HG02981 (cell line): ENCODE measurements at regions not wholly inside any gene's neighbourhood (a gene's known extent, or its start where the extent isn't known, plus 50 kb on each side); places are given as distances from the start of the nearest gene placed in this dataset.

Experiments
- ATAC-seq: cut with Tn5 transposase; IDR thresholded peaks from one replicate; pipeline ENCODE4 v1.9.1; 2021; ENCODE audit warnings: mild to moderate bottlenecking, moderate library complexity; ENCODE audit not compliant: unreplicated experiment

DNA sequence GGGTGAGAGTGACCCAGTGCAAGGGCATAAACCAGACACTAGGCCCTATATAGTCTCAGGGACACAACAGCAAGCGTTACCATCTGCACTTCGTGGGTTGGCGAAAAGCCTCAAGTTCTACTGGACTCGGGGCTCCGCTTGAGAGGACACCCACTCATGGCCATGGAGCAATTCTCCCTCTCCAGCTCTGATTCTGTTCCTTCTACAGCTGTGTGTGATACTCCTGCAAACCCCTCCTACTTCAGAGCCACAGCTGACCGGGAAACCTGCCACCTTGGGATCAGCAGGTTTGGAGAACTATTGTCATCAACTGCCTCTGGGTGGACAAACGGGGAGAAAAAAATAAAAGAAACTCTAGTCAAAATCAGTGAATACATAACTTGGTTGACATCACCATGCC, 306.9 kb downstream of the FGFR2 start:
- ATAC-seq: no peak

DNA sequence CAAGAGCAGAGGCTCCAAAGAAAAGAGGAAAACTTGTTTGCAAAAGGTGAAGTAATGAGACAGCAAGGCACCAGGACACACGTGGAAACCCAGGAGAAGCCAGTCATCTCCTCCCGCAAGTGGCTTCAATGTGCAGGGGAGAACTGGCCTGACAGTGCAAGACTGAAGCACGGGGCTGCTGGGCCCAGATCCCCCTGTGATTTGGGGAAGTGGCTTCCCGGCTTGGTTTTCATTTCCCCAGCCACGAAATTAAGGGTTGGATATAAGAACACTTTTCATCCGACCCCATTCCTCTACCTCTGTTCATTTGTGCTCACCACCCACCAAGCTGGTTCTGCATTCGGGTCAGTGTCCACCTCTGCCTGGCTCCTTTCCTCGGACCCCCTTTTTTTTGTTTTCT, 306.4 kb downstream of the FGFR2 start:
- ATAC-seq: no peak

DNA sequence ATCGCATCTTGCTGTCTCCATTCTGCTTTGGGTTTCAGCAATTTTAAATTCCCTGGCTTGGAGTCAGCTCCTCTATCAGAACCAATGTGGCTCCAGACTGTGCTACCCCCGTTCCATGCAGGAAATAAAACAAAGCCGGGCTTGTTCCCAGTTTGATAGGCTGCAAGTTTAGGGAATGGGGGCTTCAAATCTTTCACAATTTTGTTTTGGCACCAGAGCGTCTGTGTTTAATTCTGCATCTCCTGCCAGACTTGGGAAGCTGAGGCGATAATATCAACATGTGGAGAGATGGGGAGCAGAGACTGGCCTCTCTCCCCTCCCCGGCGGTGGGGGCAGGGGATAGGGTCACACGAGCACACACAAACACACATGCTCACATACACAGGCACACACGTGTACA, 305.9 kb downstream of the FGFR2 start:
- ATAC-seq: no peak

DNA sequence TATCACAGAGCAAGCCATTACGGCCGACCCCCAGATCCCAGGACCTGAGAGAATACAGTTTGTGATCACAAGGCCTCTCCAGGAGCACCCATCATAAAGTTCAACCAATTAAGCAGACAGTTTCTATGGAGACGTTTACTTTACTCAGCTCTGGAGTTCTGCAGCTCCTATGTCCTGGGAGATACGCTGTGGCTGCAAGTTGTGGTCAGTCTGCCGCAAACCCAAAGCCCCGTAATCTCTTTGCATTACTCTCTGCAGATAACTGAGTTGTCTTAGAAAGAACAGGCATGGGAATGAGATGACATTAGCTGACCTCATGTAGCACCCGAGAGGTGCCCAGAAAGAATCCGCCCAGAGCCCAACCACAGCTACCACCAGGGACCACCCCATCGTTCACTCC, 305.1 kb downstream of the FGFR2 start:
- no peak for ATAC-seq

DNA sequence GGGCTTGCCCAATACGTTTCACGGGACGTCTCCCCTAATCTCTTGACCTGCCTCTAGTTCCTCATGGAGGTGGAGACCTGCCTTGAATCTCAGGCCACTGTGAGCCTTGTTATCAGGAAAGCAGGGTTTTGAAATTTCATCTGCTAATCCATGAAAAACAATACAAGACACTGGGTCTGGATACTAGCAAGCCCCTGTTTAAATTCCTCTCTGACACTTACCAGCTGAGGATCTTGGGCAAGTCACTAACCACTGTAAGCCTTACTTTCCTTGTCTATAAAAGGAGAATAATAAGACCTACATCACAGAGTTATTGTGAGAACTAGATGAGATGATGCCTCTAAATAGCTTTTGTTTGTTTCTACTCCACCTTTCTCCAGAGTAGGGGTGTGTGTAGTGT, 303.6 kb downstream of the FGFR2 start:
- ATAC-seq: no peak

DNA sequence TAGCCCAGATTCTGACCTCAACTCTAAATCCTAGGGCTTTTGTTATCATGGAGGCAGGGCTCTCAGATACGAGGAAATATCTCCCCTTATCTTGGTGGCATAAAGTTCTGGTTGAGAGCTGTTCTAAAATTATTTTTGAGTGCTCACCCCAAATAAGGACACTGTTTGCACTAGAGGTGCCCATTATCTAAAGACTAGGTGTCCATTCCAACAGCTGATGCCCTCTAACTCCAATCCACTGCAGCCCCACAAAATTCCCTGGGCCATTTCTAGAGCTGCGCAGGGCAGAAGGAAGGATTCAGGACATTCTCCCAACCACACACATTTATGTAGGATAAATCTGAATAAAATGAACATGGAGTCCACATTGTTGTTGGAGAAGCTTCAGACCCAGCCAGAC, 301.9 kb downstream of the FGFR2 start:
- ATAC-seq: no peak

DNA sequence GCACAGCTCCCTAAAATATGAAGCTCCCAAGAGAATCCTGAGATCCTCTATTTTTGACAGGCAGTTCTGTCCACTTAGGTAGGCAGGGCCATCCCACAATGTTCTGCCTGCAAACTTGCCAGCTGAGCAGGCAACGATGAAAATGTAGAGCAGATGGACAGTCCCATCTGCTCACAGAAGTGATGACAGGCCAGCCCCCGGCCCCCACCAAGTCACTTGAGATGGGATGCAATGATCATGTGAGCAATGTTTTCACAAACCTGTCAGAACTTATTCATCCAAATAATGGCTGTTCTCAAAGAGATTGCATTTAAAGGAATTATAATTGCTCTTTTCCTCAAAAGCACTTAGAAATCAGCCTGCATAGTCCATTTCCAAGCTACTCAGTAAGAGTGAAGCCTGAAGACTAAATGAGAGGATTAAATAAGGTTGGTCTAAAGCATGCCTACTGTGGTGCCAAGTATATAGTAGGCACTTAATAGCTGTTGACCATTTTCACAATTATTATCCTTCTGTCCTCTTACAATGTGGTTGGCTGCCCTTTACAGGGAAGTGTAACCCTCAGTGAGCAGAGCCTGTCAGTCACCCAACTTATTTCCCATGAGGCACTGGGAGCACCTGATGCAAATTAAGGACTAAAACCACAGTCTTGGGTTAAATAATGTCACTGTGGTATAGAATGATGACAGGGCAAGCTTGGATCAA, 301.2 kb downstream of the FGFR2 start:
- ATAC-seq: no peak

DNA sequence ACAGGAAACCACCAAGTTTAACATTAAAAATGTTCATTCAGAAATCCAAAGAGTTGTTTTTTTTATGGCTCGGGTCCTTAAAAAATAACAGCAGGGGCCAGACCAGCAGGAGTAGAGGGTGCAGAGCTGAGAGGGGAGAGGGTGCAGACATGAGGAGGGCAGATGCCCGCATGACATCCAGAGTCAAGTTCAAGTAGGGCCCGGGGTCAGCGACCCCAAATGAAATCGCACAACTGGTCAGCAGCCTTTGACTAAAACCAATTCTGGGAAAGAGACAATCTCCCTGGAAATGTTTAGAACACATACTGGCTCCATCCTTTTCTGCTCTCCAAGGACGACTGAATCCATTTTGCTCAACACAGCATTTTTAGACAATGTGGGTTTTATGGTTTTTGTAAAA, 297.5 kb downstream of the FGFR2 start:
- no peak for ATAC-seq

DNA sequence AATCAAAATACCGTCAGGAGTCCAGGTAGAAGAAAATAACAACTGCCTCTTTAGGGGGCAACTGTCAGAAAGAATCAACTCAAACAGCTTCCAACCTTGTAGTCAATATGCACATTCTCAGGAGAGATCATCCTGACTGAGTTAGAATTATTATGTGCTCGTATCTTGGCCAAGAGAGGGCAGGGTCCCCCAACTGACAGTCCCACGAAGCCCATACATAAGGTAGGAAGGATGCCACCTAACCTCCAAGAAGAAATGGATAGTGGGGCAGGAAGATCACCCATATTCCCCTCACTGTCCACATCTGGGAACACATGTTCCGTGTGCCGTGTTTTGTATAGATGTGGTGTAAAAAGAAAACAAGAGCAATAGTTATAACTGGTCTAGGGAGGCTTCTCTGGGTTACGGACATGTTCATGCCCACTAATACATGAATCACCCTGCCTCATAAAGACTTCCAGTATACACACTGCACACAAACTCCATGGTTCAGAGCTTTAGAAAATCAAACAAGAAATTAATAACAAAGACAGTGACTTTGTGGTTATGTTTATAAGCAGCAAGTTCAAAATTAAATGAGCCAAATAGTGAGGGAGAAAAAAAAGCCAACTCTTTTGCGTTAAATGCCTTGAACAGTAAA, 295.6 kb downstream of the FGFR2 start:
- ATAC-seq: no peak

DNA sequence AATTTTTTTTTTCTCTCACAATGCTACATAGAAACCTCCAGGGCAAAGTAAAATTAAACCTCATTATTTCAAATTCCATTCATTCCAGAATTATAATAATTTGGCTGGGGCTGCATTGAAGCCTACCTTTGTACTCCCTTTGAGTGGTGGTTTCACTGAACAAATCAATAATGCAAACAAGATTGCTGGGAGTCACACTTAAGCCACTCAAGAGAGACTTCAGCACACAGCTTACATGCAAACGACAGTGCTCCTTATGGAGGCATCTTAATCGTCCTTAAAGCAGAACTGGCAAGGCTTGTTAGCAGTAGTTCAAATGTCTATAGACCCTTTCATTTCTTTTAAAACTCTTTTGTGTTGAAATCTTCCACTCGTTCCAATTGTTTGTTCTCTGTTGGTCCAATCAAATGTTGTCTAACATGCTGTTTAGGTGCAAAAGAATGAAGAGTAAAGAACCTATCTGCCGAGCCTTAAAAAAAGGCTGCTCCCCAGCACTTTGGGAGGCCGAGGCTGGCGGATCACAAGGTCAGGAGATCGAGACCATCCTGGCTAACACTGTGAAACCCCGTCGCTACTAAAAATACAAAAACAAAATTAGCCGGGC, 294.9 kb downstream of the FGFR2 start:
- ATAC-seq: no peak

DNA sequence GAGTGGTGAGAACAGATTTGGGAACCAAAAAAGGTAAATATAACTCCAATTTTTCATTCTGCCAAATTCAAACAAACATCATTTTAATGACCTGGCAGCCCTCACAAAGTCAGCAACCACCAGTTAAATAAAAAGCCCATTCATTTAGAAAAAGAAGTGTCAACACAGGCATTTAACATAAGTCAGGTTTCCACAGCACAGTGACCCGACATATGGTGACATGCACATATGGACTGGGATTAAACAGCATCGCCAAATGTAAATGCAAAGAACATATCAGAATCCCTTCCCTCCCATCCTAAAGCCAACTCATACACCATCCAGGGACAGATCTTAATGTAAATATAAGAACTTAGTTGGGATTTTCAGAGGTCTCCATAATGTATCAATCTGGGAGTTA, 293.2 kb downstream of the FGFR2 start:
- ATAC-seq: no peak

DNA sequence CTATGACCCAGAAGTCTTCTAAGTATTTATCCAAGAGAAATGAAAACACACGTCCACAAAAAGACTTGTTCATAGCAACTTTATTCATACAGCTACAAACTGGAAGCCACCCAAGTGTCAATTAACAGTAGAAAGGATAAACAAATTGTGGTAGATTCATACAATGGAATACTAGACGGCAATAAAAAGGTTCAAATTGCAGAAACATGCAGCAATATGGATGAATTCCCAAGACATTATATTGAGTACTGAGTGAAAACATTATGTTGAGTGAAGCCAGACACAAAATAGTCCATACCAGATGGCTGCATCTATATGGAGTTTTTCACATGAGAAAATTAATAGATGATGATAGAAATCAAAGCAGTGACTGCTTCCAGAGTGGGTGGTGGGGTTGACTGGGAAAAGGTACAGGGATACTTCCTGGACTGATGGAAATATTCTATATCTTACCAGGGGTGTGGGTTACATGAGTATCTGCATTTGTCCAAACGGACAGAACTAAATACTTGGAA, 292.0 kb downstream of the FGFR2 start:
- no peak for ATAC-seq

DNA sequence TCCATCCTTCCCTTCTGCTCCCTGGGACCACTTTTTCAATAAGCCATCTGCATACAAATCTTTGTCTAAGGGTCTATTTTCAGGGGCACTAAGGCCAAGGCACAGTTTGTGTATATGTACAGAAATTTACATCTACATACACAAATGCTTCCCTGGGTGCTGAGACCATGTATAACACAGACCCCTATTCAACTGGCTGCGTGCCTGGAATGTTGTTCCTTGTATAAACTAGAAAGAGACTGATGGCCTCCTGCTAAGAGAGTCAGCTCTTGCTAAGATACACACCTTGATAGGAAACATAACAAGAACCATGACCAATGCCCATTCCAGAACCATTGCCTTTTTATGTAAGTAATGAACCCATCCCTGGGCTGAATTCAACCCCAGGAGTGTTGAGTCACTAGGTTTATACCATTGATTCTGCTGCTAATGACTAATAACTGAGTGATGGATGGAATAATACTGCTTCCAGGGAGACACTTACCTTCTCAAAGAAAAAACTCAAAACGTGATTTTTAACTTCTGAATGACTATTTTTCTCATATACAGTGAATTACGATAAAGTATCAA, 290.7 kb downstream of the FGFR2 start:
- no peak for ATAC-seq

DNA sequence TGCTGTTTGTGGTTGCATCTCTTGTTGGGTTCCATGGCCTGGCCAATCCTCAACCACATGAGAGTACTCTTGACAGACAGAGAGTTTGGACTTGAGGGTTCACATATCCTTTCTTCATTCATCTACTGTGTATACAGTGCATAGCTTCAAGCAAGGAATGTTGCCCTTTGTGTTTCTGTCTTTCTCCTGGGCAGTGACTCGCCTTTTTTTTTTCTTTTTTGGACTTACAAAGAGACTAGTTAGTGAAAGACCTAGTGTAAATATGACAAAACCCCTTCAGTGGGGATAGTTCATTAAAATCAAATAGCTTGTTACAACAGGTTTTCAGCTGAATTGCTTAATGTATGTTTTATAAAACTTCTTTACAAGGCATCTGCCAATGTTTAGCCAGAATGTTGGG, 290.2 kb downstream of the FGFR2 start:
- no peak for ATAC-seq

DNA sequence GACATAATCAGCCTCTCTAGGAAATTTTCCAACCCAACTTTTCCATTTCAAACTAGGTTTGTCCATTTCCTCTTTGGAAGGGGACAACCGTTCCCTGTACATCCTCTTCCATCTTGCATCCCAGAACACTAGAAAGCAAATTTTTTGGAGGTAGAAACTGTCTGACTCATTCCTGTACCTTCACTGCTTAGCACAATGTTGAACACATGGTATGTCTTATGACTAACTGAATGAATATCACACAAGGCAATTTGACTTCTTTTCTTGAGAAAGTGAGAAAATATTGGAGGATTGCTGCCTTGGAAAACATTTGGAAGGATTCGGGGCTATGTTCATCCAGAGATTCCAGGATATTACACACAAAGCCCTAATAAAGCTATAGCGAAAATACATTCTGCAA, 289.1 kb downstream of the FGFR2 start:
- ATAC-seq: no peak

DNA sequence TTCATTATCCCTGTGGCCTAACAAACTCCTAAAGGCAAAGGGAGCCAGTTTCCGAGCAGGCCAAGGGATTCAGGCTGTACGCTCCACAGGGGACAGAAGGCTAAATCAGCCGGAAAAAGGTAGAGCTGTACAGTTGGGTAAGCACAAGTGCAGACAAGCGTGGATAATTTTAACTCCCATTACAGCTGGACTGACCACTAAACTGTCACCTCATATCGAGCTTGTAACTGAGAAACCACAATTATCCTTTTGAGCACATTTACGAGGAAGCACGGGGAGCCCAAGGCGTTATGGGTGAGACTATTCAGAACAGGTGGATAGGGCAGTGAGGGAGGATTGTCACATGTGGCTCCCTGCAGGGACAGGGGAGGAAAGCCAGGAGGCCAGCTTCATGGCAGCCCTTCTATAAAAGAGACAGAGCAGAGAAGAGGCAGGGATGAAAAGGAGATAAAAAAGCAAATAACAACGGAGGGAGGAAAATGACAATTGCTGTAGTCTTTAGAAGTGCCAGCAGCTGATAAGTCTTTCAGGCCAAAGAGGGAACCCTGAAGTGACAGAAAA, 288.0 kb downstream of the FGFR2 start:
- ATAC-seq: no peak

DNA sequence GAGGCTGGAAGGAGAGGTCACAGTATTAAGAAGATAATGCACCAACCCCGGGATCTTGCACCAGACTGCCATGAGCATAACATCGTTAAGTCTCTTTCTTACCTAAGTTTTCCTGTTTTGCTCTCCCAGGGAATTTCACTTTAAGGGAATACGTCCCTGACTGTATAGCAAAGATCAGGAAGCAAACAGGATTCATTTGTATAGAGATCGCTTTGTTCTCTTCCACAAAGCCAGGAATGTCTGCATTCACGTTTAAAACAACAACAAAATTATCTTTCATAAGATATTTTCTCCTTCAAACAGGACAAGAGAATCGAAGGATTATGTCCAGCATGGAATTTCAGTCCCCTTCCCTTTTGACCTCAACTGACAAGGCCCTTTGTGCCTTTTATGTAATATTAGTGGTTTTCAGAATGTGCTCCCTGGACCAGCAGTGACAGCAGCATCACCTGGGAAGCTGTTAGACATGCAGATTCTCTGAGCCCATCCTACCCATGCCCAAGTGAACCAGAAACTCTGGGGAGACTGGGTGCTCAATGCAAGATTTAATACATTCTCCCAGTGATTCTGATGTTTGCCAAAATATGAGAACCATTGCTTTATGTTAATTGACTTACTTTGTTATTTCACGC, 286.3 kb downstream of the FGFR2 start:
- no peak for ATAC-seq

DNA sequence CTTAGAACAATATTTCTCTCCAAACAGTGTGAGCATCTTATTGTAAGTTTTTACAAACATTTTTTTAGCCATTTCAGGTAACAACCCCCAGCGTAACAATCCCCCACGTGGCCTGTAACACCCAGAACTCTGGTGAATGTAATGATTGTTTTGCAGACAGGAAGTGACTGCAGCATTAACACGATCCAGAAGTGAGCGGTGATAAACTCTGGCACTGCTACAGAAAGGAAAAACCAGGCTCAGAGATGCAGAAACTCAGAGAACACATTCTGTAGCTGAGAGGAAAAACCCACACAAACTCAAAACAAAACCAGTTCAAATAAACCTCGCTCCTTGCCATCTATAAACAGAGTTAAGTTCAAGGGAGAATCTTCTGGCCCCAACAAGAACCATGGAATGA, 285.7 kb downstream of the FGFR2 start:
- no peak for ATAC-seq

DNA sequence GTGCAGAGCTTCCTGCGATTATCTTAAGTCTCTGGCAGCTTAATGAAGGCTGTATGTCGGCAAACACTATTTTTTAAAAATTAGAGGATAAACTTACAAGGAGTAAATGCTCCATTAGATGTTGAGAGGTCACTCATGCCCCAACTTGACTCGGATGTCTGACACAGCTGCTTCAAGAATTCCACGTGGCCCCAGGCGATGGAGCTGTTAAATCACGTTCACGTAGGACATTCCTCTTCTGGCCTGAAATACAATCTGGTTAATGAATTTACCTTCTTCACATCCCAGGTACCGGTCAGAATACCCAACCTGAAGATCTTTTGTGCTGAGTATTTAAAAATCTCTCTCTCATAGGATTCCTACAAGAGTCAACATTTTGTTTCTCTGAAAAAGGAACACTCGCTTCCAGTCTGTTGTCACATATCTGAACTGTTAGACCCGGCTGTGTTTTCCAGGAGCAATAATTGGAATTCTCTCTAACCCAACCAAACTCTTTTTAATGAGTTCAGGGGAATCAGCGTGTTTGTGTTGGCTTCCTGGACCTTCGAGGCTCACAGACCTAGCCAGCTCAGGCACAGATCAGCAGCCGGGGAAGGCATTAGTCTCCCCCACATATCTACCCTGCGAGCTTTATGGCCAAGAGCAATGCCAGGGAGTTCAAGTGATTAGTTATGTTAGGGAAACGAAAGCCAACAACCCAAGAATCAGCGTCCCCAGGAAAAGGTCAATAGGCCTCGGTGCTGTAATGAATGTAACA, 284.9 kb downstream of the FGFR2 start:
- ATAC-seq: no peak

DNA sequence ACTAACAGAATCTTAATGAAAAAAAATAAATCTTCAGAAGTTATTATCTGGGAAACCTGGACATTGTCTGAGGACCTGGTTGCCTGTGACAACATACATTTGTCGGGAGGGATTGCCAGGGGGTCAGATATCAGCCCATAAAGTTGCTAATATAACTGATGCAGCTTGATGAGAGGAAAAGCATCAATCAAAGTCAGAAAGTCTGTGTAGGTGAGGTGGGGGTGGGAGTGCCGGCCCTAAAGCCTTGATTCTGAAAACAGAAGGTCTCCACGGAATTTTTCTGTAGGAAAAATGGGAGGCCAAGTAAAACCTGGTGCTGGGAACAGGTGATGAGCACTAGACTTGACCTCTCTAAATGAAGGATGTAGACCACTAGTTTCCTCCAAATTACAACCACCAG, 281.8 kb downstream of the FGFR2 start:
- no peak for ATAC-seq

DNA sequence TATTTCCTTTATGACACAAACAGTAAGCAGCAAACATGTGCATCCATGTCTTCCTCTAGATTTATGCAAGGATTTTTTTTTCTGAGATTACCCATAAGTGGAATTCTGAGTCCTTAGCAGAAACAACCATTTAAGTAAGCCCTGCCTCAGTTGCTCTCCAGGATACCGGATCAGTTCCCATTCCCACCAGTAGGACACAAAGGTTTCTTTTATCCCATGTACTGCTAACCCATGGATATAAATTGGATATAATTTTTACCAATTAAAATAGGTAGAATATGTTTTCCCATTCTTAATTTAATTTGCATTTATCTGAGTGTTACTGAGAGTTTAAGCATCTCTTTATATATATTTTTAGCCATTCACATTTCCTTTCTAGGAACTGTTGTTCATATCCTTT, 280.9 kb downstream of the FGFR2 start:
- ATAC-seq: no peak
